Vagina (tissue), 2 donors: ENCODE measurements at regions not wholly inside any gene's neighbourhood (a gene's known extent, or its start where the extent isn't known, plus 50 kb on each side); places are given as distances from the start of the nearest gene placed in this dataset.

Experiments
- CTCF ChIP-seq, 3 experiments: fragments of 450-650 bp in 2 of 3; fragments of 200-600 bp in 1 of 3; sonication (generic) in 1 of 3; IDR thresholded peaks; one replicate each; pipeline ENCODE4 v1.5.1; 2017 to 2019; ENCODE audit warnings: antibody characterized with exemption in 3 of 3, mild to moderate bottlenecking in 2 of 3, moderate library complexity in 2 of 3
- POLR2A ChIP-seq, 2 donors: fragments of 450-650 bp; IDR thresholded peaks; one replicate each; pipeline ENCODE4 v1.6.1; 2017; ENCODE audit warnings: antibody characterized with exemption in 2 of 2, mild to moderate bottlenecking in 2 of 2, moderate library complexity in 2 of 2
- POLR2AphosphoS5 ChIP-seq, 2 donors: sonication (generic); formaldehyde crosslinking; IDR thresholded peaks; one replicate each; pipeline ENCODE4 v1.9.0; 2017; ENCODE audit warnings: antibody characterized with exemption in 2 of 2, mild to moderate bottlenecking in 2 of 2, low read depth in 1 of 2; ENCODE audit not compliant: insufficient read depth in 1 of 2

GRCh38 chr15:47383801-47384200 is 333.5 kb upstream of the SEMA6D start:
- TF ChIP-seq CTCF (IDR thresholded peaks at IDR 0.05) (no peak), POLR2A (IDR thresholded peaks at IDR 0.05) (no peak), POLR2AphosphoS5 (IDR thresholded peaks at IDR 0.05; ENCODE audit: insufficient read depth in 1 of 2, low read depth in 1 of 2) (no peak)
